ENCODE measurements at regions not wholly inside any gene's neighbourhood (a gene's known extent, or its start where the extent isn't known, plus 50 kb on each side); places are given as distances from the start of the nearest gene placed in this dataset.

DNA sequence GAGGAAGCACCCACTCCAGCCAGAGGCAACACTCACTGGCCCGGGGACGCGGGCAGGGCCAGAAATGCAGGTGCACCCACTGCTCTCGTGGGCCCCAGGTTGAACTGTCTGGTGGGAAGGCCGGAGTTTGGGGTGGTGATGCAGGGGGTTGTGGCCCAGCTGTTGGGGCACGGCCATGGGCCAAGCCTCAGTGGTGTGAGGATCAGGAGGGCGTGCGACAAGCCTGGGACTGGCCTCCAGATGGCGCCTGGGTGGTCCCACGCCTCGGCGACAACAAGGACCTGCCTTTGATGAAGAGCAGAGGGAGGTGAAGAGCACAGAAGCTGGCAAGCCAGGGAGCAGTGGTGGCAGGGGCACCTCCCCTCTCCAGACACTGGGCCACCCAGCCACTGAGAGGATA lies 240.8 kb downstream of the BRD1 start:
- DNase-seq (ENCODE audit: low read depth), result no peak

DNA sequence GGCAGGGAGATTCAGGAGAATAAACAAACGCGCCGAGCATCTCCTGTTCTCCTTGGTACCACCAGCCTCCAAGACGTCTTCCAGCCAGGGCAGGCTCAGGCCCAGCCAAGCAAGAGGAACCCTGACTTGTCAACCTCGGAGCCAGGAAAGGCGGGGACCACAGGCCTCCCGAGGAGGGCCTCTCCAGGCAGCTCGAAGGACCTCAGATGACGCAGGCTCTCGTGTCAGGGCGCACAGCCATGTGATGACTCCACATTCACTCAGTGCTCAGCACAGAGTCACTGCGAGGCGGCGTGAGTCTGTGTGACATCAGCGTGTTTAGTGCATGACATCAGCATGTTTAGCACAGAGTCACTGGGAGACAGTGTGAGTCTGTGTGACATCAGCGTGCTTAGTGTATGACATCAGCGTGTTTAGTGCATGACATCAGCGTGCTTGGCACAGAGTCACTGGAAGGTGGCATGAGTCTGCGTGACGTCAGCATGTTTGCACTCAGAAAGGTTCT lies 241.4 kb downstream of the BRD1 start:
- no peak for DNase-seq (ENCODE audit: low read depth)

DNA sequence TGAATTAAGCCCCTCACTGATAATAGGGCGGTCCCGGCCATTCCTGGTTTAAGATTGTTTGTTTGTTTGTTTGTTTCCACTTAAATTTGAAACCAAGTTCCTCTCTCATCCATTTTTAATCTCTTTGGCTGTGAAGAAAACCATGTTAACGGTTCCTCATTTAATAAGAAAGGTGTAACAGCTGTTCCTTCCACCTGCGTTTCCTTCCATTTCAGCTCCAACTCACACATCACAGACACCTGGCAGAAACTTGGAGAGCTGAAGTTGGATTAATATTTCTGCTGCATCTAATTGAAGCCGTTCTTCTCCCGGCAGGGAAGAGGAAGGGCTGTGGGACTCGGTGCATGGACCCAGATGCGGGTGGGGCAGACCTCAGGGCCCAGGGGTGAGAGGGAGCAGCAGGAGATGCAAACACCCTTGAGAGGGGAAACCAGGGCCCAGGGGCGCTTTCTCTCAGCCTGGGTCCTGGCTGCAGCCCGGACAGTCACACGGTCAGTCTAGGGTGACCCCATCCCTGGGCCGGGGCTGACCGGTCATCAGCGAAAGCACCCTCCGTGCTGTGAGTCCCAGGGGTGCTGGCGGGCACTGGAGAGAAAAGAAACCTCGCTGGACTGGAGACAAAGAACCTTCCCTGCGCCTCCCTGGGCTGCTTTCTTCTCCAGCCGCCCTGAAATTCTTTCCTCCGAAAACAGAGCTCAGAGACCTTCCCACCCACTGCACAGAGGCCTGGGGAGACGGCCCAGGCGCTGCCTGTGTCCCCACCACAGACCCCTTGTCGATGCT lies 242.0 kb downstream of the BRD1 start:
- DNase-seq (ENCODE audit: low read depth), result no peak

DNA sequence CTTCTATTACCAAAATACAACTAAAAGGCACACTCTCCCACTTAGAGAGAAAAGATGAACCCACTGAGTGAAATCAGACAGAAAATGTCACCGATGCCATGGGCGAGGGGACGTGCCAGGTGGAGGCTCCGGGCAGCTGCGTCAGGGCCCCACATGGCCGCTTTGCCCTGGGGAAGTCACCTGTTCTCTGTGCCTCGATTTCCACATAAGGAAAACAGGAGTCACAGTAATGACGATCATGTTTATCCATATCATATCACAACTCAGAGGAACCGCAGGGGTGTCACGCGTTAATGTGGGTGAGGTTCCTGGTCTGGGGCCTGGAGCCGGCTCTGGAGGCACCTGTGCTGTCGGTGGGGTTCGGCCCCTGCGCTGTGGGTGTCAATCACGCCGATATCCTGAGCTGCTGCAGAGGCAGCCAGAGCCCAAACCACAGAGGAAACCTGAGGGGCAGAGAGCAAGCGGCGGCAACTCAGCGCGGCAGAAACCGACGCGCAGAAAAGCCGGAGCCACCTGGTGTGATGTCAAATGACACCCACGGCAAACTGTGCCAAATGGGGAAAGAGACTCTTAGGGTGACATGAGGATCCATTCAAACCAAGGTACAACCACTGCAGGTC lies 243.7 kb downstream of the BRD1 start:
- no peak for DNase-seq (ENCODE audit: low read depth)

DNA sequence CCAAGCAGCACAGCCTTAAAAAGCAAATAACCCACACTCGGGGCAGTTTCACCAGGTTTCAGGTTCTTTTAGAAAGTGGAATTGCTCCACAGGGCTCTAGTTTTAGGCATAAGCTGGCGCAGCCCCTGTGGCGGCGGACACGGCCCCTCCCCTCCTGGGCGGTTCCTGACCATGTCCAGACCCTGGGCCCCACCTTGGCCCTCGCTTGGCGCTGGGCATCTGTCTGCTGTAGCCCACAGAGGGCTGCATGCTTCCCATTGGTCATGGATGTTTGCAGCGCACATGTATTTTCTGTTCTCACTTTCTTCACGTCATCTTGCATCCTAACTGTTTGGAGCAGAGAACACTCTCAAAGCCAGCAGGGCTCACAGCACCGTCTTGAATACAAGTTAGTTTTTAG lies 244.3 kb downstream of the BRD1 start:
- DNase-seq (ENCODE audit: low read depth), result no peak

DNA sequence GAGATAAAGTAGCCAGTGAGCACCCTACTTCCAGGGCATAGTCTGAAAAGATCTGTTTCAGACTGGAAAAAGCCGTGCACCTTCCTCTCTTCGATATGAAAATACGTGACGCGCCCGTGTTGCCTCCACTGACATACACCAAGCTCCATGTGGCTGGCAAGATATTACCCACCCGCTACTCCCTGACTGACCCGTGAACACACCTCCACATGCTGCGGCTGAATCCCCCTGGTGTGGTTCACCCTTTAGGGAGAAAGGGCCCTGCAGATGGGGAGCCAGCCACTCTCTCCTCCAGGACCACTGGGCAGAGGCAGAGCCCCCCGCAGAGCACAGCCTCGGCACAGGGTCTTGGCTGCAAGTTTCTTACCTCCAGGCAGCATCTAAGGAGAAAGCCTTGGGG lies 245.0 kb downstream of the BRD1 start:
- DNase-seq (ENCODE audit: low read depth), result no peak

DNA sequence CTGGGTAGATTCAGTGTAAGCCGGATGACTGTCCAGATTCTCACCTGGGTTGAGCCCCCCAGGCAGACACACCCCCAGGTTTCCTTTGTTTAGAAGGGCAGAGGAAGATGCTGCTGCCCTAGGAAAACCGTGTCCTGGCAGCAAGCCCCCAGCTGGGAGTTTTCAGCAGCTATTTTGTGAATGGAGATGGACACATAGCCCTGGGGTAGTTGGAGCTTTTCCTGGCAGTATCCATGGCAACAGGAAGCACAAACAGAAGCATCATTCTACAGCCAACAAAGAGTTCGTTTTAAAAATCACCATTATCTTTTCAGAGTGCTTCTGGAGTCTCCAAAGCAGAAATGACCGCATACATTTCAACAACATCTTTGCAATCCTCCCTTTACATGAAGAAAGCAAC lies 245.5 kb downstream of the BRD1 start:
- DNase-seq (ENCODE audit: low read depth), result peak; percentile 2

DNA sequence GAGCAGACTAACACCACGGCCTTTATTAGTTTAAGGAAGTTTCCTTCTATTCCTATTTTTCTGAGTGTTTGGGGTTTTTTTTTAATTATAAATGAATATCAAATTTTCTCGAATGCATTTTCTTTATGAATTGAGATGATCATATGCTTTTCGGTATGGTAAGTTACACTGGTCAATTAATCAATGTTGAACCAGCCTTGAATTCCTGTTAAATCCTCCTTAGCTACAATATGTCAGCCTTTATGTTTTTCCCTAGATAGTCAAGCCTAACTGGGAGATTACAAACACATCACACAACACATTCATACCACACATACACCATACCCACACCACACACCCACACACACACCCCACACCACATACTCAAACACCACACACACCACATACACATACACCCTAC lies 247.6 kb downstream of the BRD1 start:
- no peak for DNase-seq (ENCODE audit: low read depth)

DNA sequence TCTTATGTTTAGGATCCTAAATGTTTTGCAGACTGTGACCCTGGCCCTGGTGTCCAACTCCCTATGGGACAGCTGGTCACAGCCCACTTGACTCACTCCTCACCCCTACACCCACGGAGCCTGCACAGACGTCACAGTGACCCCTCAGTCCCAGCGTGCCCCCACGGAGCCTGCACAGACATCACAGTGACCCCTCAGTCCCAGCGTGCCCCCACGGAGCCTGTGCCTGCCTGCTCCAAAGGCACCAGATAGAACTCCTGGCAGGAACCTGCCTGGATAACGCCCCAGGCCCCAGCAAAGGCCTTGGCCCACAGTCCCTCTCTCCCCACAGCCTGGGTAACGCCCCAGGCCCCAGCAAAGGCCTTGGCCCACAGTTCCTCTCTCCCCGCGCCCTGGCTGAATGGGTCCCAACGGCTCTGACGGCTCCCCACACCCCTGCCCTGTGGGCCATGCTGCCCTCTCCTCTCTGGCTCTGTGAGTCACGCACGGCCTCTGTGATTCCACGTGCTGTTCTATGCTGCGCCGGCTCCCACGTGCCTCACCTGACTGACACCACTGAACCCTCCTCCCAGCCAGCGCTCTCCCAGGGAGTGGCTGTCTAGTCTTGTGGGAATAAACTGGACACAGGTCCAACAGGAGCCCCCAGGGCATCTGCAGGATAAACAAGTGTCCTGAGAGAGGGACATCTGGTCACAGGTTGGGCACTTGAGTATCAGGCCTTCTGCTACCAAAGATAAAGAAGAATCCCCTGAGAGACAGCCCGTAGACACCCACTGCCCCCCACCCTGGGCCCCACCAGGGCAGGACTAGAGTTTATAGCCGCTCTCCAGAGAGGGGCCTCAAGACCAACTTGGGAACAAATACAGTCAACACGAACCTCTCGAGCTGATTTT lies 250.3 kb downstream of the BRD1 start:
- DNase-seq (ENCODE audit: low read depth), result no peak

DNA sequence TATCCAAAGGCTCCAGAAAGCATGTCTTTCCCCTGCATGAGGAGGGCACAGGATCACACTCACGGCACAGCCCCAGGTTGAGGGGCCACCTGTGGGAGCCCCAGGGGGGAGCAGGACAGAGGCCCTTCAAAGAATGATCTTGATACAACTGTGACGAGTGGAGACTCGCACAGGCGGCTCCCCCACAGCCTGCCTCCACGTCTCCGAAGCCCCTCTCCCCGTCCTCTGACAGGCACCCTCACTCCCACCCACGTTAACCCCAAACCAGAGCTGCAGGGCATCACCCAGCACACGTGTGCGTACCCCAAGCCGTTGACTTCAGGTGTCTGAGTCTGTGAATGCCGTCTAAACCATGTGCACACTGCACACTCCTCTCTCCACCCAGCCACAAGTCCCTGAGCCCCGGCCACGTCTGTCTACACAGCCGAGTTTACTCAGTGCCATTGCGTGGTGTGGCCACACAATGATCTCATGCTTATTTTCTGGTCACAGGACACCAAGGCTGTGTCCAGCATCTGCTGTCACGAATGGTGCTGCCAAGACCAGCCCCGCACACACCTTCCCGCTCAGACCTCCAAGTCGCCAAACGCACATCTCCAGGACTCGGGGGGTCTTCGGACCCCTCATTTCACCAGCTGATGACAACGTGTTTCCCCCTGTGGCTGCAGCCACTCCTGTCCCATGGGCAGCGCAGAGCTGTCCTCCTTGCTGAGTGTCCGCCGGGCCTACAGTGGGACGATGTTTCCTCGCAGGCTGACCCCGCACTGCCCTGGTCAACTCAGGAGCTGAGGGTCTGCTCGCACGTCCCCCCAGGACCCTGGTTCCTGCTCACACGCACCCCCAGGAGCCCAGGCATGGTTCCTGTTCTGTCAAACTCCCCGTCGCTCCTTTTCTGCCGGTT lies 251.2 kb downstream of the BRD1 start:
- no peak for DNase-seq (ENCODE audit: low read depth)

DNA sequence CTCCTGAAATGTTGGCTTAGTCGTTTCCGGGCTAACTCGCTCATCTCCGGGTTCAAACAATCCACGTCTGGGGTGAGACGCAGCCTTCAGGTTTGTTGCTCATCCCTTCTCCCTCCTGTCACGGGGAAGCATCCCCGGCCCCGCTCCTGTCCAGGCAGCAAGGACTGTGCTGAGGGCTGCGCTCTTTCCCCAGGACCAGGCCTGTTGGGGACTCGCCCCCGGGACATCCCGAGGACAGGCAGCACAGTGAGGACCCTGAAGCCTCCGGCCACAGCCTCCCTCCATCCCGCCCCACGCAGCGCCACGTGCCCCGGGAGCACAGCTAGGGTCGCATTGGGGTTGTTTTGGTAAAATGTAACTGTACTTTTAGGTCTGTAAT lies 252.0 kb downstream of the BRD1 start:
- DNase-seq (ENCODE audit: low read depth), result no peak

DNA sequence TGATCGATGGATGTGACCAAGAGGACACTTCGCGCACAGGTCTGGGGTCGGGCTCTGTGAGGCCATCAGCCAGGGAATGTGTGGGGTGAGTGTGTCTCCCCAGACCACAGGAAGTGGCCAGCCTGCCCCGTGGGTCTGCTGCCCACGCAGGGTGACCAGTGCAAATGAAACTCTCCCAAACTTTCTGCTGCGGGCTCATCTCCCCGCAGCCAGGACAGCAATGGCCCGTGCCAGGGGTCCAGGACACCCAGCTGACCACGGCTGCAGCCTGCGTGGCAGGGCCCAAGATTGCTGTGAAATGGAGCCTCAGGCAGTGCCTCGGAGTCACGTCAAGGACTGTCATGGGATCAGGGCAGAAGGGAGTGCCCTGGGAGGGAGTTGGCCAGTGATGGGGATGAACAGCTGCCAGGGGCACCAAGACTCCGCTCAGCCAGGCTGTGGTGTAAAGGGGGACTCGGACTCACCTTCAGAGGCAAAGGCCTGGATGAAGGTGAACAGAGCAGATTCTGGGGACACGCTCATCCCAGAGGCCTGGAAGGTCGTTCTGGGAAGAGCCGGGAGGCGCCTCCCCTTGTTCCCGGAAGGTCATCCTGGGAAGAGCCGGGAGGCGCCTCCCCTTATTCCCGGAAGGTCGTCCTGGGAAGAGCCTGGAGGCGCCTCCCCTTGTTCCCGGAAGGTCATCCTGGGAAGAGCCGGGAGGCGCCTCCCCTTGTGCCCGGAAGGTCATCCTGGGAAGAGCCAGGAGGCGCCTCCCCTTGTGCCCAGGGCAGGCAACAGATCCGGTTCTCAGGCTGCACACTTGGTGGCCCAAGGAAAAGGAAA lies 252.6 kb downstream of the BRD1 start:
- DNase-seq (ENCODE audit: low read depth), result no peak

DNA sequence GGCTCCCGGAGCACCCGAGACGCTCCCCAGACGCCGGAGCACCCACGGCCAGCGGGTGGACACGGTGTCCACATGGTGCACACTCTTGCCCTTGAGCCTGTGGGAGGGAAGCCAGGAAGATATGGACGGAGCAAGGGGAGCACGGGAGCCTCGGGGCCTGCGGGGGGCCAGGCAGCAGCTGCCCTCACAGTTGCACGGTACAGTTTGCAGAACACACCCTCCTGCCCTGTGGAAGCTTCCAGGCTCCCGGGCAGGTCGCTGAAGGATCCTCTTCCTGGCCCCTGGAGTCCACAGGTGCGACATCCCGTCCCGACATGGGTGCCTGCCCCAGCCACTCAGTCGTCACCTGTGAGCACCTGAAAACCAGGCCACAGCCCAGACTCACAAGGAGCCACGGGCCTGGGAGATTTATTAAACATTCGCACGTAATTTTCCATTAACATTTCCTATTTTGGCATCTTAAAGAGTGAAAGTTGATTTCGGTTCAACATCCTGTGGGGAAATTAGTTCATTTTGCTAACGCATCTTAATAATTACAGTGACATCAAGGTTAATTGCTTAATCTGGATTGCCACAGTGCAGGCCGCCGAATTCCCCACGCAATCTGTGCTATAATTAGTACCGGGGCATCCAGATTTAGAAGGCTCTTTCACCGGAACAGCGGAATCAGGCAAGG lies 253.3 kb downstream of the BRD1 start:
- no peak for DNase-seq (ENCODE audit: low read depth)

DNA sequence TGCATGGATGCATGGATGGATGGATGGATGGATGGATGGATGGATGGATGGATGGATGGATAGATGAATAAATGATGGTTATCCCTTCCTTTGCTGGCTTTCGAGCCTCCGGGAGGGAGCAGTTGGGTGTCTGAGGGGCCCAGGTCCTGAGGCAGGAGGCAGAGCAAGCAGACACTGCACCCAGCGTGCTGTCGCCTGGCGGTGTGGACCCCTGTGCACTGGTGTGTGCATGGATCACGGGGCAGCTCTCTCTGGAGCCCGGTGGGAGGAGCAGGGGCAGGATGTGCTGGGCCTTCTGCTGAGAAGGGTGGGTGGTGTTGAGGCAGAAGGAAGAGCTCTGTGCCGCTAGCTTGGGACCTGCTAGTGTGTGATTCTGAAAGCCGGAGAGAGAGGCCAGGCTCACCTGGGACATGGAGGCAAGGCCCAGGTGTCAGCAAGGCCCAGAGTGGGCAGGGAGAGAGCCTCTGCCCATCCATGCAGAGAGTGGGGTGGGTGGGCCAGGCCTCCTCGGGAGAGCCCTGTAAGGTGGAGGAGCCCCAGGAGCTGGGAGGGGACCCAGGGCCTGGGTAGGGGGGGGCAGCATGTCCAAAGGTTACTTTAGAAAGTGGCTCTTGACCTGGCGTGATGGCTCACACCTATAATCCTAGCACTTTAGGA lies 254.4 kb downstream of the BRD1 start:
- DNase-seq (ENCODE audit: low read depth), result no peak

DNA sequence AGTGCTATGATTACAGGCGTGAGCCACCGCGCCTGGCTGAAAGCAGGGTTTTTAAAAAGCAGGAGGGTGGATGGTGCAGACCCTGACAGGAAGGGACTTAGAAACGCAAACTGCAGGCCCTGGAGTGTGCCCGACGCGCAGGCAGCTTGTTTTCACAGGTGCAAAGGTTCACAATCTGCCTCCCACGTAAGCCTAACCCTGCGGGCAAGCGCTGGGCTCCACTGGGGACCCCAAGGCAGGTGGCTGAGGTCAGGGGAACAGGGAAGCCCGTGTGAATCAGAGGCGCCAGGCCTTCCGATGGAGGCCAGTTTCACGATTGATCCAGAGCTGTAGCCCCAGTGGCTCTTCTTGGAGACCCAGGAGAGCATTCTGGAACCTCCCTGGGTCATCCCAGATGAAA lies 256.3 kb downstream of the BRD1 start:
- no peak for DNase-seq (ENCODE audit: low read depth)

DNA sequence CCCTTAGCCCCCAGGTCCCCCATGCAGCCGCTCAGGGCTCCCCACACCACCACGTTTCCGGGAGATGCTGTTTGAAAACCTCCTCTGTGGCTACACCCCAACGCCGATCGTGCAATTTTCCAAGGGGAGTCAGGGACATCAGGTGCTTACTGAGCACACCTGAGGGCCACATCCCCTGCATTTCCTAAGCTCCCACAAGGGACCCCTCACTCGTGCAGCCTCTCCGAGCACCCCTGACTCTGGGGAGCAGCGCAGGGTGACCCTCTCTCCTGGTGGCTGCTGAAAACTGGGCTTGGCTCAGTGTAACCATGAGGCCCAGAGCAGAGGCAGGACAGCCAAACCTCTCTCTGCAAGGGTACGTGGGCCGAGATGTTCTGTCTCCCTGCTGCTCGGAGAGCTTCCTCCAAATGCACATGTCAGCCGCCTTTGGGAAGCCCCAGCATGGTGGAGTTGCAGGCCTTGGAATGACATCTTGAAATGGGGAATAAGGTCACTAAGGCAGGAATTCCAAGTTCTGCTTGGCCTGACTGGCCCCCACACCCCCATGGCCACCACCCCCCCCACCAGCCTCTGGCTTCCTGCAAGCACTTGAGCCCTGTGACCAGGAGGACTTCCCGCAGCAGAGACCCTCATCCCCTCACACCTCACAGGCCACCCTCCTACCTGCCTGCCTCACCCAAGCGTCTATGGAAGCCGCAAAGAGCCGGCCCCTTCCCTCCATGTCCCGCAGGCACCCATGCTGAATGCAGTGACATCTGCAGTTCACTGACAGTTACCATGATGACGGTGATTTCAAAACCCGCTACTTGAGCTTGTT lies 257.4 kb downstream of the BRD1 start:
- no peak for DNase-seq (ENCODE audit: low read depth)

DNA sequence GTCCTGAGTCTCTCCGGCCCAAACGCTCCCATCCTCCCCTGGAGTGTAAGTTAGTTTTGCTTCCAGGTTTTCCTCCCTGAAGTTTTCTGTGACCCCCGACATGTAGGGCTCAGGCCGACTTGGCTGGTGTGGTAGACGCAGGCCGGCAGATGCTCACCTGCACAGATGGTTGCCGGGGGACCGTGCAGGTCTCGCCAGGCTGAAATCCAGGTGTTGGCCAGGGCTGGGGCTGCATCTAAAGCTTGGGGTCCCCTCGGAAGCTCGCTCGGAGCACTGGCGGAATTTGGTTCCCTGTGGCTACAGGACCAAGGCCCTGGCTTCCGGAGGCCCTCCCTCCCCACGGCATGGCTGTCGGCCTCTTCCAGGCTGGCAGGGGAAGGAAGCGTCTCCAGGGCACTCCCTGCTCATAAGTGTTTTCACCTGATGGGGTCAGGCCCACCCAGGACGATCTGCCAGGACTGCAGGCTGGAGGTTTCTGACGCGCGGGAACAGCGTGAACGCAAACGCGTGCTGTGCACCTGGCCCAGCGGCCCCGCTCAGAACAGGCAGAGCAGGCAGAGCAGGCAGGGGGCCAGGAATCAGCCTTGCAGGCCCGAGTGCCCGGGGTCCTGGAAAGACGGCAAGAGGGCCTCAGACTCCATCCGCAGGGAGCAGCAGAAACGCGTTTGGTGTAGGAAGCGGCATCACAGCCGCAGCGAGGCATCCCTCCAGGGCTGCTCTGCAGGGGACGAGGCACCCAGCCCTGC lies 258.2 kb downstream of the BRD1 start:
- DNase-seq (ENCODE audit: low read depth), result no peak

DNA sequence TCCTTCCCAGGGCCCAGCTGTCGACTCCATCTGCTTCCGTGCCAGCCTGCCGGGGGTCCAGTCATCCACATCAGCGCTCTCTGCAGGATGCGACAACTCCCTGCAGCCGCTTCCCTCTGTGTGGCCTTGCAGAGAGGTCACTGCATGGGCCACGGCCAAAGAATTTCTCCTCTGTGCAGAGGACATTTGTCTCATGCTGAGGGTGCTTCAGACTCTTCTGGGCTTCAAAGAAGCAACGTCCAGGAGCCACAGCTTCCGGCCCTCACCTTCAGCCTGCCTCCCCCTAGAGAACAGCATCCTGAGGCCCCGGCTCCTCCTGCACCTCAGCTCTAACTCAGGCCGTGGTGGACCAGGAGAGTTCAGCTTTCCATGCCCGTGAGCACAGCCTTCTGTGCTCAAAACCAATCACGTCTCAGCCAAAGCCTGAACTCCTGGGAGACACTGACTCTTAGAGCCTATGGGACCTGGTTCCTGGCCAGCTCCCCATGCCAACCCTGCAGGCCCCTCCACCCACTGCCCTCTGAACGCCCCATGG lies 258.9 kb downstream of the BRD1 start:
- no peak for DNase-seq (ENCODE audit: low read depth)
